RWPE2 (cell line): ENCODE measurements at regions not wholly inside any gene's neighbourhood (a gene's known extent, or its start where the extent isn't known, plus 50 kb on each side); places are given as distances from the start of the nearest gene placed in this dataset.

Experiments
- ATAC-seq: fragments of 200-7000 bp; cut with Tn5 transposase; 3 replicates; pipeline ENCODE4 v1.9.1; 2021; ENCODE audit warnings: low read depth
- DNase-seq: peaks from one replicate; pipeline ENCODE4 v3.0.0-alpha.2; 2020; ENCODE audit warnings: low spot score
- H3K27ac ChIP-seq: fragments of 450-650 bp; 2 replicates; pipeline ENCODE4 v1.5.1; 2017; ENCODE audit warnings: mild to moderate bottlenecking; ENCODE audit not compliant: poor library complexity, severe bottlenecking
- H3K27me3 ChIP-seq: fragments of 250-450 bp; sonication (Bioruptor Pico); 2 replicates; pipeline ENCODE4 v1.5.1; 2021; ENCODE audit warnings: mild to moderate bottlenecking, moderate library complexity; ENCODE audit not compliant: insufficient read depth, poor library complexity, severe bottlenecking
- H3K36me3 ChIP-seq: fragments of 250-450 bp; sonication (Bioruptor Pico); 2 replicates; pipeline ENCODE4 v1.5.1; 2020; ENCODE audit warnings: low read depth, mild to moderate bottlenecking, moderate library complexity
- H3K4me1 ChIP-seq: fragments of 250-450 bp; sonication (Bioruptor Pico); 2 replicates; pipeline ENCODE4 v1.5.1; 2021; ENCODE audit warnings: mild to moderate bottlenecking, moderate library complexity; ENCODE audit not compliant: insufficient read depth, poor library complexity, severe bottlenecking
- H3K4me3 ChIP-seq: fragments of 250-450 bp; sonication (Bioruptor Pico); 2 replicates; pipeline ENCODE4 v1.5.1; 2021; ENCODE audit warnings: mild to moderate bottlenecking, moderate library complexity; ENCODE audit not compliant: severe bottlenecking
- H3K9me3 ChIP-seq: fragments of 250-450 bp; sonication (Bioruptor Pico); 2 replicates; pipeline ENCODE4 v1.5.1; 2021; ENCODE audit warnings: mild to moderate bottlenecking, moderate library complexity; ENCODE audit not compliant: severe bottlenecking
- TF ChIP-seq, protein P1 (sequence below): fragments of 450-650 bp; IDR thresholded peaks from one replicate; pipeline ENCODE4 v1.5.1; 2017; ENCODE audit warnings: mild to moderate bottlenecking, moderate library complexity; ENCODE audit not compliant: poor library complexity, severe bottlenecking

DNA sequence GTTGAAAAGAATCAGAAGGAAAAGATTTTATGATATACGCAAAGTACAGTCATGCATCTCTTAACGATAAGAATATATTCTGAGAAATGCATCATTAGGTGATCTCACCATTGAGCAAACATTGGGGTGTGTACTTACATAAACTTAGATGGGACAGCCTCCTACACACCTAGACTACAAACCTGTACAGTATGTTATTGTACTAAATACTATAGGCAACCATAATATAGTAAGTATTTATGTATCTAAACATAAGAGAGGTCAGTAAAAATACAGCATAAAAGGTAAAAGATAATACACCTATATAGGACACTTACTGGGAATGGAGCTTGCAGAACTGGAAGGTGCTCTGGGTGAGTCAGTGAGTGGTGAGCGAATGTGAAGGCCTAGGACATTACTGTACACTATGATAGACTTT, 254.6 kb downstream of the SPRY2 start:
- ATAC-seq (peak; percentile 92), DNase-seq (no peak)
- Histone ChIP-seq H3K9me3 (no peaks in the 10 kb centered on the region), H3K4me1 (peaks cover 42% of the 10 kb centered on the region), H3K27ac (peak overlapping the region; percentile 83), H3K4me3 (no peak overlapping the region), H3K27me3 (no peaks in the 10 kb centered on the region), H3K36me3 (no peaks in the 10 kb centered on the region)
- TF ChIP-seq, protein P1, sequence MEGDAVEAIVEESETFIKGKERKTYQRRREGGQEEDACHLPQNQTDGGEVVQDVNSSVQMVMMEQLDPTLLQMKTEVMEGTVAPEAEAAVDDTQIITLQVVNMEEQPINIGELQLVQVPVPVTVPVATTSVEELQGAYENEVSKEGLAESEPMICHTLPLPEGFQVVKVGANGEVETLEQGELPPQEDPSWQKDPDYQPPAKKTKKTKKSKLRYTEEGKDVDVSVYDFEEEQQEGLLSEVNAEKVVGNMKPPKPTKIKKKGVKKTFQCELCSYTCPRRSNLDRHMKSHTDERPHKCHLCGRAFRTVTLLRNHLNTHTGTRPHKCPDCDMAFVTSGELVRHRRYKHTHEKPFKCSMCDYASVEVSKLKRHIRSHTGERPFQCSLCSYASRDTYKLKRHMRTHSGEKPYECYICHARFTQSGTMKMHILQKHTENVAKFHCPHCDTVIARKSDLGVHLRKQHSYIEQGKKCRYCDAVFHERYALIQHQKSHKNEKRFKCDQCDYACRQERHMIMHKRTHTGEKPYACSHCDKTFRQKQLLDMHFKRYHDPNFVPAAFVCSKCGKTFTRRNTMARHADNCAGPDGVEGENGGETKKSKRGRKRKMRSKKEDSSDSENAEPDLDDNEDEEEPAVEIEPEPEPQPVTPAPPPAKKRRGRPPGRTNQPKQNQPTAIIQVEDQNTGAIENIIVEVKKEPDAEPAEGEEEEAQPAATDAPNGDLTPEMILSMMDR, result no peak

DNA sequence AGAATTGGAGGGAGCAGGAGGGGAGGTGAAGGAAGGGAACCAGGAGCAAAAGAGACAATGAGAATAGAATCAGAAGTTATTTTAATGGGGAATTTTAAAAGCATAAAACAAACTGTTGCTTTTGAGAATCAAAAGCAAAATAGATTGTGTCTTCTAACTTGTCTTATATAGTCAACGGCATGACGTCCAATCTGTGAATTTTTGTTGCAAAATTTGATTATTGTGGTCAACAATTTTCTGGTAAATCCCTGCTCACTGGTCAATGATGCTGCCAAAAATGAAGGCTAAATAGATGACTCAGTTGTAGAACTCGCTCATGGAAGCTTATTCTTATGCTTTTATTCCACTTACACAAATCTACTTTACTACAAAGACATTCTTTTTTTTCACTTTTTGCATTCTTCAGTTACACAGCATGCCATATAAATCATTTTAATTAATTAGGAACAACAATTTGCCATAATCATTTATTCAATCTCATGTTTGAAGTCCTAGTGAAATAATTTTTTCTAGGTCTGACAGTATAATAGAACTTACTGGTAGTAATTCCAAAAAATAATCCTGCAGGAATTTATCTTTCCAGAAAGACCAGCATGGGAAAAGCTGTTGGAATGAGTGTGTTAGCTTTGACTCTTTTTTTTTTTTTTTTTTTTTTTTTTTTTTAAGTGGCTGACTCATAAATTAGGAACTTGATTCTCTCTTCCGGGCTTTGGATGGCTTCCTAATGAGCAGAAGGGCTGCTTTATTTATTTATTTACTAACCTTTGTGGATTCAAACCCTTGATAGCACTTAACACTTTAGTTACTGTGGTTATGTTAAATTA, 256.9 kb downstream of the SPRY2 start:
- TF ChIP-seq, protein P1, result no peak
- no peaks in the 10 kb centered on the region for H3K27me3 ChIP-seq
- ATAC-seq, result no peak
- H3K4me3 ChIP-seq, result no peak overlapping the region
- H3K36me3 ChIP-seq, result no peaks in the 10 kb centered on the region
- H3K27ac ChIP-seq, result peak overlapping the region; percentile 83
- H3K4me1 ChIP-seq, result peaks cover 42% of the 10 kb centered on the region
- H3K9me3 ChIP-seq, result no peaks in the 10 kb centered on the region
- no peak for DNase-seq

DNA sequence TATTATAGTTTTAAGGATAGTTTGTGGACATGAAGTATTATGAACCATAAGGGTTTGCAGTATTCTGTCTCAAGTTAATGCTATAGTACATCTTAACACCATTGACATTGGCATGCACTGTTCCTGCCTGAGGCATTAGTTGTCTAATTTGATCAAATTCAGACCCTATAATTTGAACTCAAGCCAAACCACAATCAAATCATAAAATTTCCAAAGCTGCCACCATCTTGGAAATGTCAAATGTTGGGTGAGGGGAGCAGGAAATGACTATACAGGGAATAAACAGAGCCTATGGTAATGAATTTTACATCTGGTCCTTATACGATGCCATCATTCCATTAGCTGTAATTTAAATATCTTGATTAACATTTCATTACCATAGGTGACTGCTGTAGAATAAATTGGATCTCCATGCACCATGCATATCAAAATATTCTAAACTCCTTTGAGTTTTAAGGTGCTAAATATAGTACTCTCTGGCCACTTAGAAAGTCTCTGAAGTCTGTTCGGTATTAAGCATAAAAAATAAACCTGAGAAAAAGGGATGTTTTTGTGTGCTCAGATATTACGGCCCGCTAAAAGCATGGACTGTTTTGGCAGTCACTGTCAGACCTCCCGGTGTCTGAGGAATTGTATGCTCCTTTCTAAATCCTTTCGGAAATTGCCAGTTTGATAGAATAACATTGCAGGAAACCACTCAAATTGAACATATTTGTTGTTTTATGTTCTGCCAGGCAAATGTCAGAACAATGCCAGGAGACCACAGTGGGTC, 257.7 kb downstream of the SPRY2 start:
- DNase-seq (no peak), ATAC-seq (no peak)
- Histone ChIP-seq H3K27ac (peak overlapping the region; percentile 83), H3K9me3 (no peaks in the 10 kb centered on the region), H3K27me3 (no peaks in the 10 kb centered on the region), H3K36me3 (no peaks in the 10 kb centered on the region), H3K4me3 (no peak overlapping the region), H3K4me1 (peaks cover 42% of the 10 kb centered on the region)
- TF ChIP-seq, protein P1, result no peak

DNA sequence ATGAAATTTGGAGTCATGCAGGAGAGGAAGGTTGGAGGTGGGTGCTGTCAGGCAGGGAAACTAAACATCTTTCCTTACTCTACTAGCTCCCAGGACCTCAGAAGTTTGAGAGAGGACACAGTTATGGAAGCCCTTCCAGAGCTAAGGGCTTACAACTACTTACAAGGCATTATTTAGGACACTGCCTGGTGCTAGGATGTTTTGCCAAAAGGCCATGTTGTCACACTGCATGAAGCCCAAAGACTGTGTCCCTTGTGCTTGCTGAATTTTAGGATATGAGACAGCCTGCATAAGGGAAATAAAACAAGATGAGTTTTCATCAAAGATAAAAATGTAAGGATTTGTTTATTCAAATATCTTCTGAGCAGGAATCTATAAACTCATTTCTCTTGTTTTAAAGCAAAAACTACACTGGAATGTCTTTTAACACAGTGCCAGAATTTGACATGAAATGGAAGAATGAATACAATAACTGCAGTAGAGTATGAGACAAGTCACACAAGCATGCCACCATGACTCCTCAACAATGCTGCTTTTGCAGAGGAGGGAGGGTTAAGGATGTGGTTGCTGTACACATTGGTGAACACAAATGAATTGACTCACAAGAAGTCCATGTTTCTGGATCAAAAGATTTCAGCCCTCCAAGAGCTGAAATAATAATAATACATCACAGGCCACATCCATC, 258.4 kb downstream of the SPRY2 start:
- Histone ChIP-seq H3K27ac (peak overlapping the region; percentile 83), H3K4me3 (no peak overlapping the region), H3K36me3 (no peaks in the 10 kb centered on the region), H3K9me3 (no peaks in the 10 kb centered on the region), H3K27me3 (no peaks in the 10 kb centered on the region), H3K4me1 (peaks cover 42% of the 10 kb centered on the region)
- DNase-seq (no peak), ATAC-seq (no peak)
- TF ChIP-seq, protein P1, result no peak
